ENCODE measurements at regions not wholly inside any gene's neighbourhood (a gene's known extent, or its start where the extent isn't known, plus 50 kb on each side); places are given as distances from the start of the nearest gene placed in this dataset.

GRCh38 chr10:105502058-105502457 lies 861.0 kb downstream of the SORCS3 start:
- DNase-seq = no peak

DNA sequence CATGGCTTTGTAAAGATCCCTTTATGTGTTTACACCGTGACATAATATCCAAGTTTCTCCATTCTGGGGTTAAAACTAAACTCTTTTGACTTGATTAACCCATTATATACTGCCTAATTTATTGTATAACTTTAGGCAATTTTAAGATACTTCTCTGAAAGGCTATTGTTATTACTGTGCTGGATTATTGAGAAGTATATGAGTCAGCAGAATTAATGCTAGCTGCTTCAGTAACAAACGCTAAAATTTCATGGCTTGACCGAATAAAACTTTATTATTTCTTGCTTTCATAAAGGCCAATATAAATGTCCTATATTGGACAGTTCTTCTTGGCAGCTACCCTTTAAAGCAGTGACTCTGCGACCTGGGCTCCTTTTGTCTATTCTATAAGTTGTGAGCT lies 853.9 kb downstream of the SORCS3 start:
- DNase-seq = no peak

DNA sequence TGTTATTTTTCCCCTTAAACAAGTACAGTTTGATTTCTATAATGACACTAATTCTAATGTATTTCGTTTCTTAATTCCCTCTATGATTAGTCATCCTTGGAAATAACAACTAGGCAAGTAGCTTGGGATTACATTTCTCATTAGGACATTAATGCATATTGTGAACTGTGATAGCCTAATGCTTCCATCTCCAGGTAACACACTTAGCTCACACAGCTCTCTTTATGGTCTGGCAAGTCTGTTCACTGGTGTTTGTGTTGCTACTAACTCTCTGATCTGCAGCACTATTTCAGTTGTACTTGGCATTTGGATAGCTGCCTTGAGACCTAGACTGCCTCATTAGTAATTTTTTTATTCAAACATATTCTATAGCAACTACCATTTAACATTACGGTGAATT lies 853.2 kb downstream of the SORCS3 start:
- DNase-seq = no peak

DNA sequence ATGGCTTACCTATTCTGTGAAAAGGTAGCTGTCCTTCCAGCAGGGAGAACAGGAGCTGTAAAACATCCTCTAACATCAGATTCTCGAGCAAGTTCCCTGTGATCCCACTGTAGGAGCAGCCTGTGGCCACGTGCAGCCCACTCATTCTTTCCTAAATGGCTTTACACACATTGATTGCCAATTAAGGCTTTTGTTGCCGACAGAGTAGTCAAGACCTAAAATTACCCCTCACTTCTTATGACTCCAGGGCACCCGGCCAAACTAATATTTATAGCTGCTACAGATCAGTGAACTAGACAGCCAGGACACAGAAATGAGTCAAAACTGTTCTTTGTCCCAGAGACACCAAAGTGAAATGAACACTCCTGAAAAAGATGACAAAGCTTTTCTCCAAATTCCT lies 832.1 kb downstream of the SORCS3 start:
- DNase-seq = no peak

GRCh38 chr10:105468759-105469158 lies 827.7 kb downstream of the SORCS3 start:
- no peak for DNase-seq

DNA sequence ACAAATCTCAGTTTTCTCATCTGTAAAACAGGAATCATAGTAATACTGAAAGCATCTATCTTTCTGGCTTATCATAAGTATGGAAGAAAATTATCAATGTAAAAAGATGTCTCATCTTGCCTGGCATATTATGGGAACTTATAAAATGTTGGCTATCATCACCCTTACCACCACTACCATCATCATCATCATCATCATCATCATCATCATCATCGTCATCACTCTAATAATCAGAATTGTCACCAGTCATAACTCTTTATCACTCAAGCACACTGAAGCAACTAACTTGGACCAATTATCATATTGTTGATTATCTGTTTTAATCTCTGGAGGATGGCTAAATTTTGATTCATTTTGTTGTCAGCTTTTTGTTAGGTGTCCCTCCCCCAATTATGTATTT lies 825.4 kb downstream of the SORCS3 start:
- DNase-seq = no peak

GRCh38 chr10:105434970-105435369 lies 793.9 kb downstream of the SORCS3 start:
- no peak for DNase-seq

DNA sequence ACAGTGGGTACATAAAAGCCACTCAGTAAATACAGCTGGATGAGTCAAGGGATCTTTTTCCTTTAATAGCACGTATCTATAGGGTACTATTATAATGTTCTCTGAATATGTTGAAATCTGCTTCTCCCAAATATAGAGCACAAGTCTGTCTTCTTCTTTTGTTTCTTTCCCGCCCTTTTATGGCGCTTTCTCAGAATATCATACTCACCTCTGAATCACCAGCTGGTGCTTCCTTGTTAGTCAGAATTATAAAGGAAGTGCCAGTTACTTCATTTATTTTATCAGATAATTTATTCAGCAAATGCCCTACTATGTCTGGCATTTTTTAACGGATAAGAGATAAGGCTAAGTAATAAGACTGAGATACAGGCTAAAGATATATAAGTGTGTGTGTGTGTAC lies 772.9 kb downstream of the SORCS3 start:
- no peak for DNase-seq

DNA sequence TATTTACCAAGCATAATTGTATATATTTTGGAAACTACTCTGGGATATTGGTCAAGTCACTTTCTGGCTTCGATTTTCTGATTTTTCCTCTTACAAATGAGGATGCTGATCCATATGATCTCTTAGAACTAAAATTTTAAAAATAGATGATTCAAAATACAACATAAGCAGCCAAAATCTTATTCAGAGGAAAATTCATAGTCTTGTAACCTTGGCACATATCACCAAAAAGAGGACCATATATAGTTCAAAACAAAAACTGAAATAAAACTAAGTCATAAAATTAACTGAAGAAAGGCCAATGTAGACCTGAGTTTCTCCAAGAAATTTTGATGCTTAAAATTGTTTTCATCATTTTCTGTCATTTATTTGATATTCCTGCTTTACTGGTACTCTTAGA lies 768.3 kb downstream of the SORCS3 start:
- DNase-seq = no peak

DNA sequence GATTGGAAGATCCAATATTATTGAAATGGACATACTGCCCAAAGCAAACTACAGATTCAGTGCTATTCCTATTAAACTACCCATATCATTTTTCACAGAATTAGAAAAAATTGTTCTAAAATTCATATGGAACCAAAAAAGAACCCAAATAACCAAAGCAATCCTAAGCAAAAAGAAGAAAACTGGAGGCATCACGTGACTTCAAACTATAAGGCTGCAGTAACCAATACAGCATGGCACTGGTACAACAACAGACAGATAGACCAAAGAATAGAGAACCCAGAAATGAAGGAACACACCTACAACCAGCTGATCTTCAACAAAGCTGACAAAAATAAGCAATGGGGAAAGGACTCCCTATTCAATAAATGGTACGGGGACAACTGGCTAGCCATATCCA lies 765.4 kb downstream of the SORCS3 start:
- no peak for DNase-seq

DNA sequence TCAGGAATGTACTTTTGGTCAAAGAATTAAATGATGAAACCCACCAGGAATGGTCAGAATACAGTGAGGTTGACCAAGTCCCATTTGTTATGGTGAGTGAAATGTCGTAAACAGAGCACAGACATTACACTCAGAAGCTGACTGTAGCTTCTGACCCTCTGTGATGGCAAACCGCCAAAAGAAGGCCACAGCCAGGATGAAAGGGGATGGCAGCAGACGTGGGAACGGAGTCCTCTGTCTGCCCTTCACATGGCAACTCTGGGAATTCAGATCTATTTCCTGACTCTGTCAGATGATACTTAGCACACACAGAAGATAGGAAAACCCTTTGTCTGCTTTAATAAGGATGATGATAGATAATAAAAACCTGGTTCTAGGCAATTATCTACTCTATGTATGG lies 757.1 kb downstream of the SORCS3 start:
- DNase-seq = no peak

- DNase-seq = no peak
Measured at GRCh38 chr10:105391670-105392351, 750.7 kb downstream of the SORCS3 start.

- DNase-seq = no peak
Measured at GRCh38 chr10:105387971-105388370, 746.9 kb downstream of the SORCS3 start.

DNA sequence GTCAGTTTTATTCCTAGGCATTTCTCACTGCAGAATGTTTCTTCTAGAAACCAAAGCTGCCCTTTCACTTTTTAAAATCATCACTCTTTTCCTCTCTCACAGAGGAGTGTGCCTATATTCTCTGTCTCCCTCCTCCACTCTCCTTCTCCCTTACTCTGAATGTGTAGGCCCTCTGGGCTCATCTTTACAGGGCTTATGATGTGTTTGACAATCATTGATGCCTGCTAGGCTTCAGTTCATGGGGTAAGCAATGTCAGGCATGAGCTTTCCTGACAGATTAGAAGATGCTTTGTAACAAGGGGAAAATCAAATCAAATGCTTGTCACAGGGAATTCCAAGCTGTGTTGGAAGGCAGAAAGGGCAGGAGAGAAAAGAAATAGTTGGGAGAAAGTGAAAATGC lies 742.9 kb downstream of the SORCS3 start:
- DNase-seq = no peak

DNA sequence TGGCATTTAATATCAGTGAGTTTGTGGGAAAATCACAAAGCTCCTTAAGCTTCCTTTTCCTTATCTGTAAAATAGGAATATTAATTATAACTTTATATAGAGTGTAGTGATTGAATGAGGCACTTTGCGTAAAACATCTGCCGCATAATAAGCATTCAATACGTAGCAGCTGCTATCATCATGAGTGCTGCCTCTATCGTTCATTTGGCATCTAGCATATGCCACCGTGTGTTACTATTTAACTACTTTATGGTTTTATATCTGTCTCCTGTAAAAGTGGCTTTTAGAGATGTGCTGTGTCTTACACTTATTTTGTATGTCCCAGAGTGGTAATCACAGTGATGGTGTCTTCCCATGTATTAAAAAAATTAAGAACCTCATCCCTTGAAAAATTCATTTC lies 729.6 kb downstream of the SORCS3 start:
- DNase-seq = no peak

DNA sequence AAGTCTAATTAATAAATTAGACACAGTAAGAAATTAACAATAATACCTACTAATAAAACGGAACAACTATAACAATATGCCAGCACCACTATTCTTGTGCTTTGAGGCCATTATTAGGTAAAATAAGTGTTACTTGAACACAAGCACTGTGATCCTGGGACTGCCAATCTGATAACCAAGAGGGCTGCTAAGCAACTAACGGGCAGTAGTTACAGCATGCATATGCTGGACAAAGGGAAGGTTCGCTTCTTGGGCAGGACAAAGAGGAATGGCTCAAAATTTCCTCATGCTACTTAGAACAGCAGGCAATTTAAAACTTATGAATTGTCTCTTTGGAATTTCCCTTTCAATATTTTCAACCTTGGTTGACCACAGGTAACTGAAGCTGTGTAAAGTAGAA lies 718.6 kb downstream of the SORCS3 start:
- no peak for DNase-seq

- DNase-seq = no peak
Measured at GRCh38 chr10:105358911-105359310, 717.8 kb downstream of the SORCS3 start.

DNA sequence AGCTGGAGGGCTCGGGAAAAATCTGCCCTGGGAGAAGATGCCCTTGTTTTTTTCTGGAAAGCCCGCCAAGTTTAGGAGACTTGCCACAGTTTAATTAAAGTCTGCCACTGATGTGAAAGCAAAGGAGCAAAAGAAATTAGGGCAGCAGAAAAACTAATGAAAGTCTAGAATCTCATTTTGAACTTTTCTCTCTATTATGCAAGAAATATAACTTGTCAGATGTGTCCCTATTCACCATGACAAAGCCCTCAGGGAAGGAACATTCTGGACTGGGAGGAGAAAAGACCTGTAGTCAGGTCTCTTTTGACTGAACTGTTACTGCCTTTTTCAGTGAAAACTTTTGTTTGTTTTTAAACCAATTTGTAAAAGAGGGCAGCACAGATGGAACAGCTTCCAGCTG lies 715.5 kb downstream of the SORCS3 start:
- DNase-seq = no peak

GRCh38 chr10:105354010-105354409 lies 712.9 kb downstream of the SORCS3 start:
- no peak for DNase-seq

DNA sequence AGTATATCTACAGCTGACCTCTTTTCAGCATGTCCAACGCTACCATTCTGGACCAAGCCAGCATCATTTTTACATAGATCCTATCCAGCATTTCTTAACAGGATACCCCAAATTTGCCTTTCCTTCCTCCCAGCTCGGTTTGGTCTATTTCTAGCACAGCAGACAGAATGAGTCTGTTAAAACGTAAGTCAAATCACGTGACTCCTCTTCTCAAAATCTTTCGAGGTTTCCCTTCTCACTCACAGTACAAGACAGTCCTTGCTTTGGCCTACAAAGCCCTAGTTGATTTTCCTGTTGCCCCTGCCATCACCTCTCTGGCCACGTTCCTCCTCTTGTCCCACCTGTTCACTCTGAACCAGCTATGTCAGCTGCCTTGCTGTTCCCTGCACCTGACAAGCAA lies 711.7 kb downstream of the SORCS3 start:
- DNase-seq = no peak

- no peak for DNase-seq
Measured at GRCh38 chr10:105352281-105352680, 711.2 kb downstream of the SORCS3 start.

DNA sequence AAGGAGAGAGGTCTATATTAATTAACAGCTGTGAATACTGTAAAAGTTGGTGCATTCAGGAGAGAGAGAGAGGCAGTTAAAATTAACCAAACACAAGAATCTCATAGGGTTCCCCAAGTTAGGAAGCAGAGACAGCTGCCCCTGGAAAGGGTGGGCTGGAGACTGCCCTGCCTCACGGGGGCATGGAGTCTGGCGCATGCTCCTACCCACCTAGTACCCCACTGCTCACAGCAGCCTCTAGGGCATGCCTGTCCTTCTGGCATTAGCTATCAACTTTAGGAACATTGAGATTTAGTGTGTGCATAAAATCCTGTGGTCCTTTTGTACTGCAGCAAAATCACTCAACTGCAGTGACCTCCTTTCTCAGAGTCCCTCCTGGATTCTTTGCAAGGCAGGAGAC lies 710.1 kb downstream of the SORCS3 start:
- DNase-seq = no peak

DNA sequence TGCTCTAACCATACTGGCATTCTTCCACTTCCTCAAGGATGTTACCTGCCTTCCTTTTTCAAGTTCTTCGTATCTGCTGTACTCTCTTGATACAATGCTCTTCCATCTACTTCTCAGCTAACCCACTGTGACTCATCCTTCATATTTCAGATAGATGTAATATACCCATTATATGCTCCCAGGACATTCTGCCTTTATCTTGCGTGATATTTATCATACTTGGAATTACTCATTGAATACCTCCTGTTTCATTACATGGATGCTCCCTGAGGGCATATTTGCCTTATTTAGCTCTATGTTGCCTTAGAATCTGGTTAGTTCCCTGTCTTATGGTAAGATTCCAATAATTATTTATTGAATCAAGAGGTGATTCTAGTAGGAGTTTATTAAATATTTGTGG lies 706.4 kb downstream of the SORCS3 start:
- DNase-seq = no peak

GRCh38 chr10:105342606-105343005 lies 701.5 kb downstream of the SORCS3 start:
- DNase-seq = no peak

DNA sequence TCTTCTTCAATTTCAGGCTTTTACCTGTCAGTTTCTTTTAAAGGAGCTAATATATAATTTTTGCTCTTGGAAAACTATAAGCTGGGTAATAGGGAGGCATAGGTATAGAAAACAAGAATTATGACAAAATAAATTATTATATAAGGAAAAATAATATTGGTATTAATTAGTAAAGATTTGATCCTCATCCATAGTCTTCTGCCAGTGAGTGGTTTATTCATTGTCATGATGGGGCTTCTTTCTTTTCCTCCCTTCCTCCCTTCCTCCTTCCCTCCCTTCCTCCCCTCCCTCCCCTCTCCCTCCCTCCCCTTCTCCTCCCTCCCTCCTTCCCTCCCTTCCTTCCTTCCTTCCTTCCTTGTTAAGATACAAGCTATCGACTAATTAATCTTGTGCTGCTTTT lies 698.6 kb downstream of the SORCS3 start:
- DNase-seq = no peak
